AG20443 (cell line): ENCODE measurements at regions not wholly inside any gene's neighbourhood (a gene's known extent, or its start where the extent isn't known, plus 50 kb on each side); places are given as distances from the start of the nearest gene placed in this dataset.

Experiments used
- DNase-seq: peaks from one replicate; pipeline ENCODE4 v3.0.0; 2012; ENCODE audit warnings: low spot score, mixed read lengths

DNA sequence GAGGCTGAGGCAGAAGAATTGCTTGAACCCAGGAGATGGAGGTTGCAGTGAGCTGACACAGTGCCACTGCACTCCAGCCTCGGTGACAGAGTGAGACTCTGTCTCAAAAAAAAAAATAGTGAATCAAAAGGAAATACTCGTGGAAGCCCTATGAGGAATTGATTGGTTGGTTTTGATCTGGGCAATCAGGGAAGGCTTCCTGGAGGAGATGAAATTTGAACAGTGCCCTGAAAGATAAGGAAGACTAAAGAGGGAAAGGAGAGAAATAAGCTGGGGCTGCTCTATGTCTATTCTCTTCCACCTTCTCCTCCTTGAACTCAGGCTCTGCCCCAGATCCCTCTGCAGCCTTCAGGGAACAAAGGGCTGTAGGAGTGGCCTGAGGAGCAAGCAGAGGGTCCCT, 54.1 kb downstream of the IRF2BPL start:
- no peak for DNase-seq

DNA sequence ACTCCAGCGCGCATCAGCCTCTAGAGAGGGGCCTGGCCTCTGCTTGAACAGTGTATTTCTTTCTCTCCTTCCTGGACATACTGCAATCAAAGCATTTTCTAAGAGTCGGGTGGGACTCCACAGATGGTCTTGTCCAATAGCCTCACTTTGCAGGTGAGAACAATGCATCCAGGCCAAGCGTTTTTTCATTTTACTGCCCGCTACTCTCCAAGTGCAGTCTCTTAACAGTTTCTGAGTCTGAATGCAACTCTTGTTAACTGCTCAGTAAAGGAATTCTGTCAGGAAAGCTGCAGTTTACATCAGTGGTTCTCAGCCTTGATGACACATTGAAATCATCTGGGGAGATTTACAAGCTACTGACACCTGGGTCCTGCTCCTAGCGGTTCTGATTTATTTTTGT, 57.0 kb downstream of the IRF2BPL start:
- no peak for DNase-seq

DNA sequence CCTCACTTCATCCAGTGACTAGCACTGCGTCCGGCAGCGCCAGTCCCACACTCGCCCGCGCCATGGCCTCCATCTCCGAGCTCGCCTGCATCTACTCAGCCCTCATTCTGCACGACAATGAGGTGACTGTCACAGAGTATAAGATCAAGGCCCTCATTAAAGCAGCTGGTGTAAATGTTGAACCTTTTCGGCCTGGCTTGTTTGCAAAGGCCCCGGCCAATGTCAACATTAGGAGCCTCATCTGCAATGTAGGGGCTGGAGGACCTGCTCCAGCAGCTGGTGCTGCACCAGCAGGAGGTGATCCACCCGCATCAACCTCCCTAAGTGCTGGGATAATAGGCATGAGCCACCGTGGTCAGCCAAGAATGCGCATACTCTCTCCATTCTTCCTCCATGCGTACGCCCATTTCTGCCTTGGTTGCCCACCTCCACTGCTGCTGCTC, 59.9 kb downstream of the IRF2BPL start:
- no peak for DNase-seq

DNA sequence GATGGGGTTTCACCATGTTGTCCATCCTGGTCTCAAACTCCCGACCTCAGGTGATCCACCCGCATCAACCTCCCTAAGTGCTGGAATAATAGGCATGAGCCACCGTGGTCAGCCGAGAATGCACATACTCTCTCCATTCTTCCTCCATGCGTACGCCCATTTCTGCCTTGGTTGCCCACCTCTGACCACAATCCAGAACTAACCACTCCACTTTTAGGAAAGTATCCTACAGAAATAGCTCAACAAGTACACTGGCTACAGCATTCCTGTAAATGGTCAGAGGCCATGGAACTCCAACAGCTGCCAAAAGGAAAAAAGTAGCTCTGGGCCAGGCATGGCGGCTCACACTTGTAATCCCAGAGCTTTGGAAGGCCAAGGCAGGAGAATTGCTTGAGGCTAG, 60.7 kb downstream of the IRF2BPL start:
- no peak for DNase-seq

DNA sequence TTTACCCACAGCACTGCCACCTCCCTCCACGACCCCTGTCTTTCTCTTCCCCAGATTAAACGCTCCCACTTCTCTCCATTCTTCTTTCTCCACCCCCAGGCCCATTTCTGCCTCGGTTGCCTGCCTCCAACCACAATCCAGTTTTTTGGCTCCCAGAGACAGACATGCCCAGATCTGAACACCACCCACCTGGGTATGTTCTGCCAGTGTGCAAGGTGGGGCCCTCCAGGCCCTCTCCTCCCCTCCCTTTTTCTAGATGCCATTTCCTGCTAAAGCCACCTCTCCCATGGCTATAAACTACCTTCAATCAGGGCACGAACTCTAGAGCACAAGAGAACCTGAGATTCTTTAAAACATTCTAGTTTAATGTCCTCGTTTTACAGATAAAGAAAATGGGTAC, 63.3 kb downstream of the IRF2BPL start:
- DNase-seq, result no peak

DNA sequence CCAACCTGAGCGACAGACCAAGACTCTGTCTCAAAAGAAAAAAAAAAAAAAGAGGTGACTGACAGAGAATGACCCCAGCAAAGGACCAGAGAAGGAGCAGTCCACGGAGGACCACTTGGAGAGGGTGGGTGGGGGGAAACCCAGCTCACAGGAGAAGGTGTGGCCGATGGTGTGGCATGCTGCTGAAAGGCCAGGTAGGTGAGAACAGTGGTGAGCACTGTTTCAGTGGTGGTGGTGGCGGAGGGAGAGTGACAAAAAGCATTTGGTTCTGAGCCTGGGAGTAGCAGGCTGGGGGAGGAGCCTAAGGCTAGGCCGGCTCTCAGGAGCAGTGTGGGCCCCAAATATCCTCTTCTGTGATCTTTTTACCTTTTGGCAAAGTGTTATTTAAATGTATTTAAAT, 63.8 kb downstream of the IRF2BPL start:
- DNase-seq, result no peak

DNA sequence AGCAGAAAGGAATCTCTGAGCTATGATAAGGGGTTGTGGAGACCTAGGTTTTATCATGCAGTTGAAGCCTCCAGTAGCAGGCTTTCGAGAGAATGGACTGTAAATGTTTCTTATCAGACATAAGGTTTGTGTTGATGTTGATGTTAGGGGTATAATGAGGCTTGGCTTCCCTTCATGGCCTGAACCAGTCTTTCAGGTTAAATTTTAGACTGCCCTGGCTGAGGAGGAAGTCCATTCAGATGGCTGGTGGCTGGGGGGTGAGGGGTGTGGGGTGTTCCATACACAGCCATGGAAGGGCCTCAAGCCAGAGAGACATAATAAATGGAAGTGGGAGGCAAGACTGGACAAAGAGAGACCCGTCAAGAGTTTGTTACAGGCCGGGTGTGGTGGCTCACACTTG, 65.1 kb downstream of the IRF2BPL start:
- DNase-seq, result no peak

DNA sequence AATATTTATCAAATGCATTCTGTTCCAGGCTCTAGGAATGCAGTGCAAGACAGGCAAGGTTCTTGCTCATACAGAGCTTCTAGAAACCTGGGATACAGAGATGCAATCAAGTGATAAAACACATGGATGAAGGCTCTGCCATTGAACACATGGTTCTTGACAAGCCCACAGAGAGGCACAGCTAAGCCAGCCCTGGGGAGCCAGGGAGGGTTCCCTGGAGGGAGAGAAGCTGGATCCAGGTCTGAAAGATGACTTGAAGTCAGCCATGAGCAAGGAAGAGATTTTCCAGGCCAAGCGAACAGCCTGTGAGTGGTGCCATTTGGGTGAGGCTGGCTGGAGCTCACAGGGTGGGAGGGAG, 66.2 kb downstream of the IRF2BPL start:
- DNase-seq, result no peak

DNA sequence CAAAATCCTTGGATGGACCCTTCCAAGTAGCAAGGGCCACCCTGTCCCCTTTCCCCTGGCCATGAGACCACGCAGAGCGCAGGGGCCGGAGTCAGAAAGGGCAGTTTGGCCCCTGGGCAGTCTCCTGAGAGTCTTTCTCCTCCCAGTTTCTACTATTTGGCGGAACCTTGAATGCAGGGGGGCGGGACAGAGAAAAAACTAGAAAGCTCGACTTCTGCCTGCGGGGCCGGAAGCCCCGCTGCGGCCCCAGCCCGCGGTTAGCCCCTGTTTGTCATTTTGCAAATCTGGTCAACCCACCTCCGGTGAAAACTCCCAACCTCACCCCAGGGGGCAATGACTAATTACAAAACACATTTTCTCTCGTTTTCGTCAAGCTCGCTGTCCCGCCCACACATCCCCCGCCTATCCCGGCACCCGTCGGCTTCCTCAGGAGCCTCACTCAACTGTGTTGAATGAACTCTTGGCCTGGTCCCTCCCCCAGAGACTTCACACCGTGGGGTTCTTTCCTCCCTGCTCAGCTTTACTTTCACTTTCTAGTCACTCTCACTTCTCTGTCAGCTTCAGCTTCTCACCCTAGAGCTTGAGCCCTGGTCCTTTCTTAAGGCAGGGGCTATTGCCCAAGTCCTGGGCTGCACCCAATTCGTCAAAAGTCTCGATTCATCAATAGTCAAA, 66.7 kb downstream of the IRF2BPL start:
- peak; percentile 90 for DNase-seq

DNA sequence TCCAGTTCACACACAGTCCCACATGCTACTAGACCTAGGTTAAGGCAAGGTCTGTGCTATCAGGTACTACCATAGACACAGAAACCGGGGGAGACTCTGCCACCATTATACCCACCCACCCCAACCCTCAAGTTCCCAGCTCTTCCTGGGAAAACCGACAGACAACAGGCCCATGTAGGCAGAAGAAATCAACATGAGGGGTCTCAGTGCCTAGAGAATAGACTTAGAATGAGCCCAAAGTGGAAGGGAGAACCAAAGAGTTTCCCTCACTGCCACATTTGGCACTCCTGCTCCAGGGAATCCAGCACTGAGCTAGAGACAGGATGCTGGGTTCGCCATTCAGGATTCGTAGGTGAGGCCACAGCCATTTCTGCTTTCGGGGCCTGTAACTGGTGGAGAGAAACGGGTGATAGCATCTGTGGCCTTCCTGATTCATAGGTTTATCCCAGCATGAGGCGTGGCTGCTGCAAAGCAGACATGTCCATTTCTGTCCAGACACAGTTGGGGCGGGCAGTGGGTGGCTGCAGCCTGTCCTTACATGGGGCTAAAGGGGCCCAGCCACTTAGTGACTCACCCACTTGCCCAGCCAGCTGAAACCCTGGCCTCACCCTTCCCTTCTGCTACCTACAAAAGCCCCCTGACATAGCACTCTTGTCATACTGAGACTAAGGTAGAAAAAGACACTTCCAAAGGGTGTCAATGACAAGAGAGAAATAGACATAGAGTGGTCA, 69.4 kb downstream of the IRF2BPL start:
- peak; percentile 47 for DNase-seq

DNA sequence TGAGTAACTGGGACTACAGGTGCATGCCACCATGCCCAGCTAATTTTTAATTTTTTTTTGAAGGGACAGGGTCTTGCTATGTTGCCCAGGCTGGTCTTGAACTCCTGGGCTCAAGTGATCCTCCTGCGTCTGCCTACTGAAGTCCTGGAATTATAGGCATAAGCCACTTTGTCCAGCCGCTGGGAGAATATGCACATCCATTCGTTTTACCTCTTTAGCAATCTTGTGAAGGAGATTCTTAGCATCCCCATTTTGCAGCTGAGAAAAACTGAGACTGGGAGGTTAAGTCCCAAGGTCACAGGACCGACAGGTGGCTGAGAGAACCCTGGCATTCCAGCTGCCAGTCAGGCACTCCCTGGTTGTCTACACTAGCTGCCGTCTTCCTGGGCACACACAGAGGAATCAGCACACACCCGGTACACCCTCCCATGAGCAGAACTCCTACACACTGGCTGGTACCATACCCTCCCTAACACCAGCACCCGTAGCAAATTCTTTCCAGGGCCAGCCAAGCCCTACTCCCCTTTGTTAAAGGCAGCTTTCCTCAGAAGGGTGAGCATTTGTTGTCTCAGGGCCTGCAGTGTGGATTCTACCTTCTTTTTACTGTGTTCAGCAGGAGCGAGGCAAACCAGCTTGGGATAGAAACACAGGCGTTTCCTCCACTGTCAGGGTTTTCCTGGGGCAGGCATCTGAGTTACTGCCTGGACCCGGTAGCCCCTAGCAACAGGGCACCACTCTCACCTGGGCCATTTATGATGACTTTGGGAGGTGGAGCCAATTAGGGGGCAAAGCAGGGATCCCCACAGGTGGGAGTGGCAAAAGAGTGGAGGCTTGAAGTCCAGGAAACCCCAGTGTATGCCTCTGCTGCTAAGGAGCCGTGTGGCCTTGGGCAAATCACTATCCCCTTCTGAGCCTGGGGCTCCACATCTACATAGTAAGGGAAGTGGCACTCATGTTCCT, 70.2 kb downstream of the IRF2BPL start:
- no peak for DNase-seq

DNA sequence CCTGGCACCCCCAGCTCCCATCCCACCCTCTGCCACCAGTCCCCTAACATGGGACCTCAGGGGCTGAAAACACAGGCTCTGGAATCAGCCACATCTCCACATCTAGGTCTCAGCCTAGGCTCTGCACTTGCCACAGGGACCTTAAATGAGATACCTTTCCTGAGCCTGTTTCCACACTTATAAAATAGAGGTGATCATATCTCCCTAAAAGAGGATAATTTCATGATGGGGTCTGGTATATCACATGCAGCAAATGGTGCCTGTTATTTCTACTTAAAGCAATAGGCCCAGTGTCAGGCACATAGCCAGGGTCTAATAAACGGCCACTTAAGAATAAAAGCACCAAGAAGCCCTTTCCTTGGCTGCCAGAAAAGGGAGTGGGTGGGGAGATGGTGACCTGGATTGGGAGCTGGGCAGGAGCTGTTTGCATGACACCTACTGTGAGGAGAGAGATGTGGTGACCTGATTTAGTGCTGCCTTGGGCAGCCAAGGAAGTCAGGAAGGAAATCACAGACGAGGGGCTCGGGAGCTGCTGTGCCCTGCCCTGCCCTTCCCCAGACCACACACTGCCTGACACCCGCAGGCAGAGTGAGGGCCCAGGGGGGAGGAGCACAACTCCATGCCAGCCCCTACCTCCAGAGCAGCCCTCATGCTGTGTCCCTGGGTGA, 71.2 kb downstream of the IRF2BPL start:
- DNase-seq, result no peak

DNA sequence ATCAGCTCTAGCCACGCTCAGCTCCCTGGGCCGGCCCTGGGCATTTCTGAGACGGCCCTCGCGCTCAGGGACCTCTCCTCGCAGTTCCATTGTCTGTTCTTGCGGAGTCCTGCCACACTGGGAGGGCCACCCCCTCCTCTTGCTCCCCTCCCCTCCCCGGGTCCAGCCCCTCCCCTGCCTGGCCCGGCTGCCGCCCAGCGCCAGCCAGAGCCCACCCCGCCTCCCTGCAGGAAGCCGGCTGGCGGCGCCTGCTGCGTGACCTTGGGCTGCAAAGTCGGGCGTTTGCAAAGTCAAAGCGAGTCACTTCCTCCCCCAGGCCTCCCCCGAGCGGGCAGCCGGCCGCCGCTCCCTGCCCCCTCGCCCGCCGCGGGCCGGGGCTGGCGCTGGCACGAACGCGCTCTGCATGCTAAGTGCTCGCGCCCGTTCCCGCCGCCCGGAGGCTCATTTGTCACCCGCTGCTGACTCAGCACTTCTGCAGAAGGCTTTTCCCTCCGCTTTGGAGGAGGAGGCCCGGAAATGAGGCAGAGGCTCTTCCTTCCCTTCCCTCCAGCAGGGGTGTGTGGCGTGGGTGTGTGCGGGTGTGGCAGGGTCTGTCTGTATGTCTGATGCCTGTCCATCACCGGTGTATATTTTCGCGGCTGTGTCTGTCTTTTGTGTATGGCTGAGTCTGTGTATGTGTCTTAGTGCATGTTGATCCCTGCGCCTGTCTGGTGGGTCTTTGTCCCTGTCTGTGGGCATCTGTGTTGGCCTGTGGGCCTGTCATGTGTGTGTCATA, 72.0 kb downstream of the IRF2BPL start:
- peak; percentile 87 for DNase-seq

DNA sequence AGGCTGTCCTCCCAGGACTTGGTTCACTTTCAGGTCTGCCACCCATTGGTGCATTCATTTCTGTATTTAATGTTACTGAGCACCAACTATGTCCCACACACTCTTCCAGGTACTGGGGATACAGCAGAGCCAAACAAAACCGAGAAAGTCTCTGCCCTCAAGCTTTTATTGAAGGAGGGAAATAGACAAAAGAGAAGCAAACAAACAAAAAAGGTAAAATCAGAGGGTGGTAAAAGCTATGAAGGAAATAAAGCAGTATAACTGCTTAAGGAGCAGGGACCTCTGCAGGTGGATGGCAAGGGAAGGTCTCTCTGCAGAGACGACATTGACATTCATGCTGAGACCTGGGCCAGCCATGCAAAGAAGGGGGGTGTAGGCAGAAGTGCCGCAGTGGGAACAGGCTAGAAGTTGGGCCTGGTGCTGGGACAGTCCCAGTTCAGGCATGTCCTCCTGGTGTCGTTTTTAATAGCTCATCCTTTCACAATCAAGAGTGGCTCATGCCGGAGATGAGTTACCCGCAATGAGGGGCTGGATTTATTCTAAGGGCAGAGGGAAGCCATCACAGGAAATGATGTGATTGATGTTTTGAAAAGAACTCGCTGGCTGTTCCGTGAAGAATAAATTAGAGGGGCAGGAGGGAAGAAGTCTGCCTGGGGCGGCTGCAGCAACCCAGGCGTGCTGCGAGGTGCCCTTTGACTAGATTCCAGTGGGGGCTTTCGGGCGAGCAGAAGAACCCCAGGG, 72.8 kb downstream of the IRF2BPL start:
- peak; percentile 47 for DNase-seq

DNA sequence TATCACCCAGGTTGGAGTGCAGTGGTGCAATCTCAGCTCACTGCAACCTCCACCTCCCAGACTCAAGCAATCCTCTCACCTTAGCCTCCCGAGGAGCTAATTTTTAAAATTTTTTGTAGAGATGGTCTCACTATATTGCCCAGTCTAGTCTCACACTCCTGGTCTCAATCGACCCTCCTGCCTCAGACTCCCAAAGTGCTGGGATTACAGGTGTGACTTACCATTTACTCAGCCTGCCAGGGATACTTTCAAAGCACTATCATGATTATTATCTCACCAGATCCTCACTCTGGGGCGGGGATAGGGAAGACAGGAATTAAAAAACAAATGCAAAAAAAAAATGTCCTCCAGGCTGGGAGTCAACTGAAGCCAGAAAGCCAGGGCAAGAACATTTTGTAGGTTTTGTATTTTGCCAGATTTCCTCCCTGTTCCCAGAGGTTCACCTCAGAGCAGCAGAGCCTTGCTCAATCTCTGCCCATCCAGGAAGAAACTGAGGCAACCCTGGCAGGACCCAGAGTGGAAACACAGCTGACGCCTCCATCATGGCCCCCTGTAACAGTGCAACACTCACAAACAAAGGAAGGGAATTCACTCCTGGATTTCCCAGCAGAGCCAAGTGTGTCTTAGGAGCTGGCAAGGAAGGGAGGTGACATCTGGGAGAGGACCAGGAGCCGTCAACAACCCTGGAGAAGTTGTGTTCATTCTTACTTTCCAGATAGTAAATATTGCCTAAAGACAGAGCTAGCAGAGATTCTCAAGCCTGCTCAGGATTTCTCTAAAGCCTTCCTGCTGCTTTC, 73.9 kb downstream of the IRF2BPL start:
- DNase-seq, result no peak

DNA sequence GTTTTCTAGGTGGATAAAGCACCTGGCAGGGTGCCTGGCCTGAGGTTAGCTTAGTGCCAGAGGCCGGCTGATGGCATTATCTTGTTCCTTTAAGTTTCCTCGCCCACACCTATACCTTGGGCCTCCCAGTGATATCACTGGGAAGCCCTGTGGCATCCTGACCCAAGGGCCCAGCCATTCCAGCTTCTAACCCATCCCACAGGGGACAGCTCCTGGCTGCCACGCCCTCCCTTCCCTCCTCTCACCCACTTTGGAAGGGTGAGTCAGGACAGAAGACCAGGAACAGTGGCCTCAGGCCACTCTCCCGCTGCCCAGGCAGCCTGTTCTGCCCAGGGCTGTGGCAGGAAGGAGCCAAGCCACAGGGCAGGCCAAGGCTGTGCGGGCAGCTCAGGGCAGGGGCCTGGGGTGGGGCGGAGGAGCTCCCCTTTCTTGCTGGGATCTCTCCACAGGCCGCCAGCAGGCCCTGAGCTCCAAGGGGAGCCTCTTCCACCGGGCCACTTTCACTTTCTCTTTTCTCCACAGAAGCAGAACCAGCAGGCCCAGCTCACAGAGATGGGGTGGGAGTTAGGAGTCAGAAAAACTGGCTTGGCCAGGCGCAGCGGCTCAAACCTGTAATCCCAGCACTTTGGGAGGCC, 75.1 kb downstream of the IRF2BPL start:
- peak; percentile 78 for DNase-seq

DNA sequence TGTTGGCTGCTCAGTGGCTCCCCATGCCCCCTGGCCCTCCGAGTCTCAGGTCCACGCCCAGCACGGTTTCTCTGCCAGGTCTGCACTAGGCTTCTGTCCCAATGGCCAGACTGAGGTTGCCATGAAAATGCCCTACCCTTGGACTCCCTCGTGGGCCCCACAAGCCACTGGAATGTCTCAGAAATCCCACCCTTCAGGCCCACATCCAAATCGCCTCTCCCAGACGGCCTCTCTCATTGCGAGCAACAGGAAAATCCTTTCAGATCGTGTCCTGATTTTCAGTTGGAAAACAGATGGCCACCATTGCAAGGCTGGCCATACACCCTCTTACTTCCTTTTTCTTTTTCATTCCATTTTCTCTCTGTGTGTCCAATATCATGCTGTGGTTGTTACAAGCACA, 77.3 kb downstream of the IRF2BPL start:
- DNase-seq, result peak; percentile 56

DNA sequence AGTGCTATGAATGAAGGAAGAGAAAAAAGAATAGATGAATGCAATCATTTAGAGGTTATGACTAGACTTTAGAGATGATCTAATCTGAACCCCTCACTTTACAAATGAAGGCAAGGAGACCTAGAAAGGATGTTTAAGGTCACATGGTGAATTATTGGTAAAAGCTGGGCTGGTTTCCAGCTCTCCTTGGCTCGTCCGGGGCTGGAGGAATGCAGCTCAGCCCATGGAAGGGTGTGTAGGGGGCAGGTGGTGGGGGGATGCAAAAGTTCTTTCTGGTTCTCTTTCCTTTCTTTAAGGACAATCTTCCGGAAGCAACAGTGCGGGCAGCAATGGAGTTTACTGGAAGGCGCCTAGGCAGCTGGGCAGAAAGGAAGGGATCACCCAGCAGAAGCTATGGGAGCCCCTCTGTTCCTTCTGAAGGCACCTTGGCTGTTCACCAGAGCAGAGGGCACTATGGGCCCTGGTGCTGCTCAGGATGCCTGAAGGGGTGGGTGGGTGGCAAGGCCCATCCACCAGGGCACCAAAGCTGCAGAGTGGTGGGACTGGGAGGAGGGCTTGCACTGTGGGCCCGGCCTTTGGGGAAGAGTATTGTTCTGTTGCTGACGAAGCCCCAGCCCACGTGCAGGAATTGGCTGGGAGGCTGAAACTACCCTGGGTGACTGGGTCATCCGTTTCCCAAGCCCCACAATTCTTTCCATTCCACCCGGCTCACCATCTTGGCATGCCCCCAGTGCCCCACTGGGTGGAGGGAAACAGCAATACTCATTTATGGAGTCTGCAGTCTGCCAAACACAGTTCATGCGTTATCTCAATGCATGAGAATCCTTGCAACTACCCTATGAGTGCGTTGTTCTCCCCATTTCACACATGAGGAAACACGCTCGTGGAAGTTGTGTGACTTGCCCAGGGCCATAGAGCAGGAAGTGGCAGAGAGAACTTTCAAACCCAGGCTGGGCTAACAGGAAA, 78.2 kb downstream of the IRF2BPL start:
- peak; percentile 63 for DNase-seq
